Activated CD4-positive, alpha-beta T cell treated with anti-CD3 and anti-CD28 coated beads for 24 hours (primary cell): ENCODE measurements at regions not wholly inside any gene's neighbourhood (a gene's known extent, or its start where the extent isn't known, plus 50 kb on each side); places are given as distances from the start of the nearest gene placed in this dataset.
A peak's percentile ranks its signal among the peaks of the same experiment; 100 is the strongest.

Experiments used
- DNase-seq, 2 donors: peaks; one replicate each; pipeline ENCODE4 v3.0.0-alpha.2; 2020; ENCODE audit warnings: low read depth in 2 of 2

- DNase-seq = no peak
These were observed 137.3 kb upstream of the AGR3 start for GRCh38 chr7:17019106-17019505.

- no peak for DNase-seq
These were observed 138.5 kb upstream of the AGR3 start for GRCh38 chr7:17020250-17020649.

- no peak for DNase-seq
These were observed 139.4 kb upstream of the AGR3 start for GRCh38 chr7:17021205-17021604.

GRCh38 chr7:17022920-17023319 is 141.1 kb upstream of the AGR3 start:
- DNase-seq = peak in 1 of 2 donors; percentile 0

GRCh38 chr7:17026269-17026668 is 144.5 kb upstream of the AGR3 start:
- DNase-seq = no peak

- no peak for DNase-seq
These were observed 145.5 kb upstream of the AGR3 start for GRCh38 chr7:17027143-17027788.

GRCh38 chr7:17027789-17028152 is 146.0 kb upstream of the AGR3 start:
- no peak for DNase-seq

GRCh38 chr7:17029150-17029549 is 147.4 kb upstream of the AGR3 start:
- no peak for DNase-seq

GRCh38 chr7:17030559-17030958 is 148.8 kb upstream of the AGR3 start:
- no peak for DNase-seq

GRCh38 chr7:17031906-17032551 is 150.2 kb upstream of the AGR3 start:
- no peak for DNase-seq

- DNase-seq = no peak
These were observed 151.5 kb upstream of the AGR3 start for GRCh38 chr7:17033245-17033644.

- no peak for DNase-seq
These were observed 154.8 kb upstream of the AGR3 start for GRCh38 chr7:17036584-17036983.

- no peak for DNase-seq
These were observed 155.6 kb upstream of the AGR3 start for GRCh38 chr7:17037356-17037755.

GRCh38 chr7:17038160-17038782 is 156.5 kb upstream of the AGR3 start:
- no peak for DNase-seq

GRCh38 chr7:17038783-17039170 is 157.0 kb upstream of the AGR3 start:
- no peak for DNase-seq

- no peak for DNase-seq
These were observed 157.6 kb upstream of the AGR3 start for GRCh38 chr7:17039372-17039771.

GRCh38 chr7:17040716-17041115 is 158.9 kb upstream of the AGR3 start:
- DNase-seq = no peak

GRCh38 chr7:17041324-17041723 is 159.5 kb upstream of the AGR3 start:
- DNase-seq = no peak

- DNase-seq = no peak
These were observed 160.4 kb upstream of the AGR3 start for GRCh38 chr7:17042211-17042610.

- DNase-seq = no peak
These were observed 161.5 kb upstream of the AGR3 start for GRCh38 chr7:17043012-17043877.

- no peak for DNase-seq
These were observed 162.6 kb upstream of the AGR3 start for GRCh38 chr7:17044396-17044795.

- no peak for DNase-seq
These were observed 163.1 kb upstream of the AGR3 start for GRCh38 chr7:17044861-17045260.
